ENCODE measurements at regions not wholly inside any gene's neighbourhood (a gene's known extent, or its start where the extent isn't known, plus 50 kb on each side); places are given as distances from the start of the nearest gene placed in this dataset.

DNA sequence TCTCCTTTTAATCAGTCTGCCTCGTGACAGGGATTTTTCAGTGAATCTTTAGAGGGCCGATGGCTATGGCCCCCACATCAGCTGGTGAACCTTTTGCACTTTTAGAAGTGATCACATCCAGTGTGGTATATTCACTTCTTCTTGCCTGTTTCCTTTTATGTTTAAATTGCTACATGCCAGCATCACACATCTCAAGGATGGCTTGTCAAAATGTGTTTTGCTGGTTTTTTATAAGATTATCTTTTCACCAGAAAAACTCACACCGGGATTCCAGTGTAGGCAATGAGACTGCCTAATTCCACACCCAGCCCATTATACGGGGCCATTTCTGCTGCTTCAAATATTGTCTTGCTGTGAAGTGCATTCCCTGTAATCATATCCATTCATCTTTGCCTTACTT, 1151.7 kb upstream of the ADGRL4 start (continued):
- TF ChIP-seq, protein P1, sequence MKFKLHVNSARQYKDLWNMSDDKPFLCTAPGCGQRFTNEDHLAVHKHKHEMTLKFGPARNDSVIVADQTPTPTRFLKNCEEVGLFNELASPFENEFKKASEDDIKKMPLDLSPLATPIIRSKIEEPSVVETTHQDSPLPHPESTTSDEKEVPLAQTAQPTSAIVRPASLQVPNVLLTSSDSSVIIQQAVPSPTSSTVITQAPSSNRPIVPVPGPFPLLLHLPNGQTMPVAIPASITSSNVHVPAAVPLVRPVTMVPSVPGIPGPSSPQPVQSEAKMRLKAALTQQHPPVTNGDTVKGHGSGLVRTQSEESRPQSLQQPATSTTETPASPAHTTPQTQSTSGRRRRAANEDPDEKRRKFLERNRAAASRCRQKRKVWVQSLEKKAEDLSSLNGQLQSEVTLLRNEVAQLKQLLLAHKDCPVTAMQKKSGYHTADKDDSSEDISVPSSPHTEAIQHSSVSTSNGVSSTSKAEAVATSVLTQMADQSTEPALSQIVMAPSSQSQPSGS (IDR thresholded peaks at IDR 0.05; ENCODE audit: low read length) = no peak
- TF ChIP-seq SAP30 (IDR thresholded peaks at IDR 0.05; ENCODE audit: insufficient read depth, insufficient replicate concordance, low read length) (no peak), ZNF274 (IDR thresholded peaks at IDR 0.05; ENCODE audit: borderline replicate concordance, extremely low read depth, low read length) (no peak), KDM4A (IDR thresholded peaks at IDR 0.05; ENCODE audit: low read depth, low read length, severe bottlenecking) (no peak)

Data from H1 (cell line).